ENCODE measurements at regions not wholly inside any gene's neighbourhood (a gene's known extent, or its start where the extent isn't known, plus 50 kb on each side); places are given as distances from the start of the nearest gene placed in this dataset.

GRCh38 chr6:167760979-167761793, 65.5 kb upstream of the AFDN start (continued):
- TF ChIP-seq ZBTB34 (CRISPR knock-in tag; IDR thresholded peaks at IDR 0.05) (no peak), PHF21A (CRISPR knock-in tag; IDR thresholded peaks at IDR 0.05) (peak; percentile 50; the same call in 1 of the 2 replicates), ZNF616 (CRISPR knock-in tag; IDR thresholded peaks at IDR 0.05; ENCODE audit: low read depth) (no peak), ZFP82 (CRISPR knock-in tag; IDR thresholded peaks at IDR 0.05; ENCODE audit: borderline replicate concordance) (no peak), ZFP36L2 (CRISPR knock-in tag; IDR thresholded peaks at IDR 0.05) (no peak), AHDC1 (CRISPR knock-in tag; IDR thresholded peaks at IDR 0.05; ENCODE audit: borderline replicate concordance) (no peak; the same call in 1 of the 2 replicates), PATZ1 (CRISPR knock-in tag; IDR thresholded peaks at IDR 0.05) (no peak; the same call in 1 of the 2 replicates), TBP (CRISPR knock-in tag; IDR thresholded peaks at IDR 0.05) (no peak), ZFX (CRISPR knock-in tag; IDR thresholded peaks at IDR 0.05; ENCODE audit: low read depth) (peak; percentile 64), CENPX (CRISPR knock-in tag; IDR thresholded peaks at IDR 0.05) (no peak), JUND (CRISPR knock-in tag; IDR thresholded peaks at IDR 0.05) (no peak), ZGPAT (CRISPR knock-in tag; IDR thresholded peaks at IDR 0.05) (peak; percentile 81), ZMAT5 (CRISPR knock-in tag; IDR thresholded peaks at IDR 0.05; ENCODE audit: borderline replicate concordance, low read depth) (no peak), JDP2 (CRISPR knock-in tag; IDR thresholded peaks at IDR 0.05; ENCODE audit: borderline replicate concordance) (no peak), ZSCAN20 (CRISPR knock-in tag; IDR thresholded peaks at IDR 0.05; ENCODE audit: borderline replicate concordance) (no peak), ZNF274 (CRISPR knock-in tag; IDR thresholded peaks at IDR 0.05) (0 out of 2 replicates have a peak, but pooled peaks have one; percentile 54), PLSCR1 (CRISPR knock-in tag; IDR thresholded peaks at IDR 0.05; ENCODE audit: borderline replicate concordance) (no peak)
